Left colon (tissue), 2 donors: ENCODE measurements at regions not wholly inside any gene's neighbourhood (a gene's known extent, or its start where the extent isn't known, plus 50 kb on each side); places are given as distances from the start of the nearest gene placed in this dataset.

ENCODE experiments used
- ATAC-seq: fragments of 200-7000 bp; cut with Tn5 transposase; one replicate; pipeline ENCODE4 v1.9.1; 2020; ENCODE audit warnings: mild to moderate bottlenecking, moderate library complexity
- DNase-seq, 2 donors: peaks; one replicate each; pipeline ENCODE4 v3.0.0-alpha.2; 2020
- intact Hi-C, 2 donors: fragments of 100-400 bp; cut with DNase I in 1 of 2; cut with micrococcal nuclease in 1 of 2; formaldehyde crosslinking; loops; one replicate each; pipeline versions ENCODE4 v1.11.2 to v1.14.0; 2022; cut with DNase I, micrococcal nuclease
- donor health status: DM: no; HTN: no; CAD: no.
- donor health status: DM: yes; HTN: yes; CAD: no.

GRCh38 chr16:65875381-65876055 lies 491.0 kb upstream of the CDH5 start:
- ATAC-seq (no peak), DNase-seq (no peak)
- intact Hi-C loops, result no loop called here

GRCh38 chr16:65869261-65869660 lies 497.2 kb upstream of the CDH5 start:
- intact Hi-C loops, result no loop called here
- no peak for ATAC-seq
- no peak for DNase-seq

- intact Hi-C loops, result no loop called here
- no peak for DNase-seq
- ATAC-seq, result no peak
Observed at GRCh38 chr16:65867276-65867960, 499.1 kb upstream of the CDH5 start.

- intact Hi-C loops, result no loop called here
- no peak for ATAC-seq
- DNase-seq, result no peak
Observed at GRCh38 chr16:65863236-65863635, 503.3 kb upstream of the CDH5 start.

GRCh38 chr16:65861131-65861731 lies 505.3 kb upstream of the CDH5 start:
- DNase-seq (no peak), ATAC-seq (no peak)
- intact Hi-C loops, result no loop called here

- no peak for ATAC-seq
- intact Hi-C loops, result no loop called here
- DNase-seq, result no peak
Observed at GRCh38 chr16:65855171-65856145, 511.0 kb upstream of the CDH5 start.

- intact Hi-C loops, result no loop called here
- ATAC-seq (no peak), DNase-seq (no peak)
Observed at GRCh38 chr16:65846210-65846602, 520.3 kb upstream of the CDH5 start.

- ATAC-seq, result no peak
- DNase-seq, result no peak
- intact Hi-C loops, result no loop called here
Observed at GRCh38 chr16:65845466-65846209, 520.9 kb upstream of the CDH5 start.

GRCh38 chr16:65843941-65844340 lies 522.5 kb upstream of the CDH5 start:
- DNase-seq (no peak), ATAC-seq (no peak)
- intact Hi-C loops, result no loop called here

GRCh38 chr16:65842067-65842466 lies 524.4 kb upstream of the CDH5 start:
- intact Hi-C loops, result no loop called here
- DNase-seq (no peak), ATAC-seq (no peak)

GRCh38 chr16:65838001-65838400 lies 528.5 kb upstream of the CDH5 start:
- ATAC-seq, result no peak
- DNase-seq, result no peak
- intact Hi-C loops, result no loop called here

GRCh38 chr16:65837464-65837863 lies 529.0 kb upstream of the CDH5 start:
- DNase-seq (no peak), ATAC-seq (no peak)
- intact Hi-C loops, result no loop called here

GRCh38 chr16:65834688-65835087 lies 531.8 kb upstream of the CDH5 start:
- DNase-seq, result no peak
- no peak for ATAC-seq
- intact Hi-C loops, result no loop called here

GRCh38 chr16:65833171-65833871 lies 533.2 kb upstream of the CDH5 start:
- ATAC-seq (no peak), DNase-seq (no peak)
- intact Hi-C loops, result no loop called here

GRCh38 chr16:65832679-65833078 lies 533.8 kb upstream of the CDH5 start:
- intact Hi-C loops, result no loop called here
- ATAC-seq, result no peak
- DNase-seq, result no peak

GRCh38 chr16:65831903-65832666 lies 534.4 kb upstream of the CDH5 start:
- no peak for ATAC-seq
- intact Hi-C loops, result no loop called here

GRCh38 chr16:65829076-65829475 lies 537.4 kb upstream of the CDH5 start:
- ATAC-seq, result no peak
- no peak for DNase-seq
- intact Hi-C loops, result no loop called here

More at GRCh38 chr16:65831903-65832666, 534.4 kb upstream of the CDH5 start:
- DNase-seq, result no peak
